ENCODE measurements at regions not wholly inside any gene's neighbourhood (a gene's known extent, or its start where the extent isn't known, plus 50 kb on each side); places are given as distances from the start of the nearest gene placed in this dataset.

GRCh38 chr2:12389344-12390045 lies 327.2 kb upstream of the TRIB2 start:
- Histone ChIP-seq H3K4me3 (ENCODE audit: low read length) (no peak overlapping the region), H3K27ac (ENCODE audit: low read length) (no peak overlapping the region), H3K4me1 (ENCODE audit: control insufficient read depth, insufficient read depth, low read length) (no peaks in the 10 kb centered on the region), H3K9me3 (ENCODE audit: control insufficient read depth, low read length) (no peaks in the 10 kb centered on the region), H3K27me3 (ENCODE audit: control insufficient read depth, insufficient read depth) (no peaks in the 10 kb centered on the region)
- intact Hi-C loops (cut with DNase I) = no loop called here
- 55% methylated on average over 9 of the region's 9 CpGs for WGBS
- ATAC-seq = no peak
- no peak for DNase-seq

GRCh38 chr2:12391116-12391515 lies 325.6 kb upstream of the TRIB2 start:
- H3K27me3 ChIP-seq (ENCODE audit: control insufficient read depth, insufficient read depth) = no peaks in the 10 kb centered on the region
- 42% methylated on average over 2 of the region's 2 CpGs for WGBS
- no peaks in the 10 kb centered on the region for H3K4me1 ChIP-seq (ENCODE audit: control insufficient read depth, insufficient read depth, low read length)
- no peaks in the 10 kb centered on the region for H3K9me3 ChIP-seq (ENCODE audit: control insufficient read depth, low read length)
- ATAC-seq (peak in 1 of 2 donors; percentile 31), DNase-seq (no peak)
- intact Hi-C loops (cut with DNase I) = no loop called here
- no peak overlapping the region for H3K27ac ChIP-seq (ENCODE audit: low read length)
- no peak overlapping the region for H3K4me3 ChIP-seq (ENCODE audit: low read length)

GRCh38 chr2:12396699-12397098 lies 320.0 kb upstream of the TRIB2 start:
- H3K9me3 ChIP-seq (ENCODE audit: control insufficient read depth, low read length) = no peaks in the 10 kb centered on the region
- DNase-seq = no peak
- no peak for ATAC-seq
- intact Hi-C loops (cut with DNase I) = no loop called here
- H3K4me1 ChIP-seq (ENCODE audit: control insufficient read depth, insufficient read depth, low read length) = no peaks in the 10 kb centered on the region
- no peak overlapping the region for H3K27ac ChIP-seq (ENCODE audit: low read length)
- WGBS = 95% methylated on average over 6 of the region's 6 CpGs
- H3K4me3 ChIP-seq (ENCODE audit: low read length) = no peak overlapping the region
- no peaks in the 10 kb centered on the region for H3K27me3 ChIP-seq (ENCODE audit: control insufficient read depth, insufficient read depth)

GRCh38 chr2:12397854-12398253 lies 318.9 kb upstream of the TRIB2 start:
- WGBS = 46% methylated on average over 9 of the region's 9 CpGs
- peak in 1 of 3 donors; percentile 34 for DNase-seq
- ATAC-seq = peak in 1 of 2 donors; percentile 48
- Histone ChIP-seq H3K9me3 (ENCODE audit: control insufficient read depth, low read length) (no peaks in the 10 kb centered on the region), H3K27me3 (ENCODE audit: control insufficient read depth, insufficient read depth) (no peaks in the 10 kb centered on the region), H3K4me3 (ENCODE audit: low read length) (no peak overlapping the region), H3K4me1 (ENCODE audit: control insufficient read depth, insufficient read depth, low read length) (no peaks in the 10 kb centered on the region), H3K27ac (ENCODE audit: low read length) (no peak overlapping the region)
- intact Hi-C loops (cut with DNase I) = no loop called here

- intact Hi-C loops (cut with DNase I) = no loop called here
- no peak overlapping the region for H3K27ac ChIP-seq (ENCODE audit: low read length)
- H3K4me3 ChIP-seq (ENCODE audit: low read length) = no peak overlapping the region
- DNase-seq (no peak), ATAC-seq (no peak)
- no peaks in the 10 kb centered on the region for H3K4me1 ChIP-seq (ENCODE audit: control insufficient read depth, insufficient read depth, low read length)
- 92% methylated on average over 3 of the region's 3 CpGs for WGBS
- H3K27me3 ChIP-seq (ENCODE audit: control insufficient read depth, insufficient read depth) = no peaks in the 10 kb centered on the region
- no peaks in the 10 kb centered on the region for H3K9me3 ChIP-seq (ENCODE audit: control insufficient read depth, low read length)
Observed at GRCh38 chr2:12399240-12399639, 317.5 kb upstream of the TRIB2 start.

GRCh38 chr2:12400543-12400942 lies 316.2 kb upstream of the TRIB2 start:
- DNase-seq (no peak), ATAC-seq (no peak)
- Histone ChIP-seq H3K4me1 (ENCODE audit: control insufficient read depth, insufficient read depth, low read length) (no peaks in the 10 kb centered on the region), H3K27me3 (ENCODE audit: control insufficient read depth, insufficient read depth) (no peaks in the 10 kb centered on the region), H3K27ac (ENCODE audit: low read length) (no peak overlapping the region), H3K4me3 (ENCODE audit: low read length) (no peak overlapping the region), H3K9me3 (ENCODE audit: control insufficient read depth, low read length) (no peaks in the 10 kb centered on the region)
- intact Hi-C loops (cut with DNase I) = no loop called here
- WGBS = 96% methylated on average over 3 of the region's 3 CpGs

- ATAC-seq = no peak
- Histone ChIP-seq H3K4me3 (ENCODE audit: low read length) (no peak overlapping the region), H3K9me3 (ENCODE audit: control insufficient read depth, low read length) (no peaks in the 10 kb centered on the region), H3K27me3 (ENCODE audit: control insufficient read depth, insufficient read depth) (no peaks in the 10 kb centered on the region), H3K27ac (ENCODE audit: low read length) (no peak overlapping the region), H3K4me1 (ENCODE audit: control insufficient read depth, insufficient read depth, low read length) (no peaks in the 10 kb centered on the region)
- 97% methylated on average over 5 of the region's 5 CpGs for WGBS
- DNase-seq = no peak
- intact Hi-C loops (cut with DNase I) = no loop called here
Observed at GRCh38 chr2:12402440-12403139, 314.1 kb upstream of the TRIB2 start.

- intact Hi-C loops (cut with DNase I) = no loop called here
- DNase-seq (no peak), ATAC-seq (no peak)
- Histone ChIP-seq H3K27me3 (ENCODE audit: control insufficient read depth, insufficient read depth) (no peaks in the 10 kb centered on the region), H3K9me3 (ENCODE audit: control insufficient read depth, low read length) (no peaks in the 10 kb centered on the region), H3K4me3 (ENCODE audit: low read length) (no peak overlapping the region), H3K4me1 (ENCODE audit: control insufficient read depth, insufficient read depth, low read length) (no peaks in the 10 kb centered on the region), H3K27ac (ENCODE audit: low read length) (no peak overlapping the region)
Observed at GRCh38 chr2:12404497-12404896, 312.2 kb upstream of the TRIB2 start.

GRCh38 chr2:12407160-12407559 lies 309.6 kb upstream of the TRIB2 start:
- 77% methylated on average over 5 of the region's 5 CpGs for WGBS
- Histone ChIP-seq H3K27me3 (ENCODE audit: control insufficient read depth, insufficient read depth) (no peaks in the 10 kb centered on the region), H3K4me1 (ENCODE audit: control insufficient read depth, insufficient read depth, low read length) (no peaks in the 10 kb centered on the region), H3K4me3 (ENCODE audit: low read length) (no peak overlapping the region), H3K9me3 (ENCODE audit: control insufficient read depth, low read length) (no peaks in the 10 kb centered on the region), H3K27ac (ENCODE audit: low read length) (no peak overlapping the region)
- intact Hi-C loops (cut with DNase I) = no loop called here
- no peak for DNase-seq
- ATAC-seq = no peak

- Histone ChIP-seq H3K4me3 (ENCODE audit: low read length) (no peak overlapping the region), H3K27ac (ENCODE audit: low read length) (no peak overlapping the region), H3K9me3 (ENCODE audit: control insufficient read depth, low read length) (no peaks in the 10 kb centered on the region), H3K4me1 (ENCODE audit: control insufficient read depth, insufficient read depth, low read length) (no peaks in the 10 kb centered on the region), H3K27me3 (ENCODE audit: control insufficient read depth, insufficient read depth) (no peaks in the 10 kb centered on the region)
- no peak for DNase-seq
- intact Hi-C loops (cut with DNase I) = no loop called here
- WGBS = 47% methylated on average over 3 of the region's 3 CpGs
- ATAC-seq = no peak
Observed at GRCh38 chr2:12412898-12413305, 303.8 kb upstream of the TRIB2 start.

GRCh38 chr2:12415536-12415935 lies 301.2 kb upstream of the TRIB2 start:
- no peak overlapping the region for H3K4me3 ChIP-seq (ENCODE audit: low read length)
- ATAC-seq = no peak
- no peaks in the 10 kb centered on the region for H3K4me1 ChIP-seq (ENCODE audit: control insufficient read depth, insufficient read depth, low read length)
- no peaks in the 10 kb centered on the region for H3K9me3 ChIP-seq (ENCODE audit: control insufficient read depth, low read length)
- H3K27ac ChIP-seq (ENCODE audit: low read length) = no peak overlapping the region
- H3K27me3 ChIP-seq (ENCODE audit: control insufficient read depth, insufficient read depth) = no peaks in the 10 kb centered on the region
- intact Hi-C loops (cut with DNase I) = no loop called here
- DNase-seq = no peak
- WGBS = 91% methylated on average over 3 of the region's 3 CpGs
